ENCODE measurements at regions not wholly inside any gene's neighbourhood (a gene's known extent, or its start where the extent isn't known, plus 50 kb on each side); places are given as distances from the start of the nearest gene placed in this dataset.
"Not testable (repeated sequence)": the region's sequence is repeated elsewhere in the genome, so short reads cannot be mapped to it uniquely, and the experiment has no call there.

DNA sequence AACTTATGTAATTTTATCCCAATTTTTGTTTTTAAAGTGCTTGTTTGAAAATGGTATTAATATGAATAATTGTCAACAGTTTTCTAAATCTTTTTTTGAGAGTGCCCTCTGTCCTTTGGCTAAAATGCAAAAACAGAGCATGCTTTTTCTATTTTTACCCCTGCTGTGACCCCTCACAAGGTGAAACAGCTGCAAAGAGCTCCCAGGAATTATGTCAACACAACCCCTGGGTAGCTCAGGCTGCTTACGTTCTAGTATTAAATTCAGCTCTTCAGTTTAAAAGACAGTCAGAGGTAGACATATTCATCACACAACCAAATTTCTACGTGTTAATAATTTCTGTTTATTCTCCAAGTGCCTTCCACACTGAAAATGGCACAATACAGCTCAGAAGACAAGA lies 367.5 kb downstream of the PRDM5 start:
- ATAC-seq, result no peak
- POLR2A ChIA-PET, result no interaction called here
- CTCF ChIA-PET, result no interaction called here
- intact Hi-C loops (cut with micrococcal nuclease; ENCODE audit: unreplicated experiment) (no loop called here), in situ Hi-C loops (cut with HindIII; ENCODE audit: low pct_unique_long_range_greater_than_20kb, low sequenced_read_pairs) (no loop called here)
- Histone ChIP-seq H3K27me3 (ENCODE audit: control insufficient read depth, insufficient read depth, low read length) (no peaks in the 10 kb centered on the region), H3K27ac (ENCODE audit: low read length) (no peak overlapping the region), H3K36me3 (ENCODE audit: control insufficient read depth, insufficient read depth, low read length) (no peaks in the 10 kb centered on the region), H3K4me3 (ENCODE audit: low read depth in 2 of 2, low read length in 2 of 2) (no peak overlapping the region), H3K9me3 (ENCODE audit: control insufficient read depth, insufficient read depth, low read depth, low read length) (no peaks in the 10 kb centered on the region), H3K4me1 (ENCODE audit: control insufficient read depth, insufficient read depth, low read length) (no peaks in the 10 kb centered on the region)
- TF ChIP-seq, protein P1, sequence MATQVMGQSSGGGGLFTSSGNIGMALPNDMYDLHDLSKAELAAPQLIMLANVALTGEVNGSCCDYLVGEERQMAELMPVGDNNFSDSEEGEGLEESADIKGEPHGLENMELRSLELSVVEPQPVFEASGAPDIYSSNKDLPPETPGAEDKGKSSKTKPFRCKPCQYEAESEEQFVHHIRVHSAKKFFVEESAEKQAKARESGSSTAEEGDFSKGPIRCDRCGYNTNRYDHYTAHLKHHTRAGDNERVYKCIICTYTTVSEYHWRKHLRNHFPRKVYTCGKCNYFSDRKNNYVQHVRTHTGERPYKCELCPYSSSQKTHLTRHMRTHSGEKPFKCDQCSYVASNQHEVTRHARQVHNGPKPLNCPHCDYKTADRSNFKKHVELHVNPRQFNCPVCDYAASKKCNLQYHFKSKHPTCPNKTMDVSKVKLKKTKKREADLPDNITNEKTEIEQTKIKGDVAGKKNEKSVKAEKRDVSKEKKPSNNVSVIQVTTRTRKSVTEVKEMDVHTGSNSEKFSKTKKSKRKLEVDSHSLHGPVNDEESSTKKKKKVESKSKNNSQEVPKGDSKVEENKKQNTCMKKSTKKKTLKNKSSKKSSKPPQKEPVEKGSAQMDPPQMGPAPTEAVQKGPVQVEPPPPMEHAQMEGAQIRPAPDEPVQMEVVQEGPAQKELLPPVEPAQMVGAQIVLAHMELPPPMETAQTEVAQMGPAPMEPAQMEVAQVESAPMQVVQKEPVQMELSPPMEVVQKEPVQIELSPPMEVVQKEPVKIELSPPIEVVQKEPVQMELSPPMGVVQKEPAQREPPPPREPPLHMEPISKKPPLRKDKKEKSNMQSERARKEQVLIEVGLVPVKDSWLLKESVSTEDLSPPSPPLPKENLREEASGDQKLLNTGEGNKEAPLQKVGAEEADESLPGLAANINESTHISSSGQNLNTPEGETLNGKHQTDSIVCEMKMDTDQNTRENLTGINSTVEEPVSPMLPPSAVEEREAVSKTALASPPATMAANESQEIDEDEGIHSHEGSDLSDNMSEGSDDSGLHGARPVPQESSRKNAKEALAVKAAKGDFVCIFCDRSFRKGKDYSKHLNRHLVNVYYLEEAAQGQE (IDR thresholded peaks at IDR 0.05; ENCODE audit: insufficient read depth in 1 of 2, low read depth in 2 of 2, low read length in 1 of 2), result no peak
- TF ChIP-seq, protein P2, sequence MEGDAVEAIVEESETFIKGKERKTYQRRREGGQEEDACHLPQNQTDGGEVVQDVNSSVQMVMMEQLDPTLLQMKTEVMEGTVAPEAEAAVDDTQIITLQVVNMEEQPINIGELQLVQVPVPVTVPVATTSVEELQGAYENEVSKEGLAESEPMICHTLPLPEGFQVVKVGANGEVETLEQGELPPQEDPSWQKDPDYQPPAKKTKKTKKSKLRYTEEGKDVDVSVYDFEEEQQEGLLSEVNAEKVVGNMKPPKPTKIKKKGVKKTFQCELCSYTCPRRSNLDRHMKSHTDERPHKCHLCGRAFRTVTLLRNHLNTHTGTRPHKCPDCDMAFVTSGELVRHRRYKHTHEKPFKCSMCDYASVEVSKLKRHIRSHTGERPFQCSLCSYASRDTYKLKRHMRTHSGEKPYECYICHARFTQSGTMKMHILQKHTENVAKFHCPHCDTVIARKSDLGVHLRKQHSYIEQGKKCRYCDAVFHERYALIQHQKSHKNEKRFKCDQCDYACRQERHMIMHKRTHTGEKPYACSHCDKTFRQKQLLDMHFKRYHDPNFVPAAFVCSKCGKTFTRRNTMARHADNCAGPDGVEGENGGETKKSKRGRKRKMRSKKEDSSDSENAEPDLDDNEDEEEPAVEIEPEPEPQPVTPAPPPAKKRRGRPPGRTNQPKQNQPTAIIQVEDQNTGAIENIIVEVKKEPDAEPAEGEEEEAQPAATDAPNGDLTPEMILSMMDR (IDR thresholded peaks at IDR 0.05), result no peak
- TF ChIP-seq TCF7L2 (IDR thresholded peaks at IDR 0.05; ENCODE audit: low read depth, low read length) (no peak), POLR2AphosphoS5 (IDR thresholded peaks at IDR 0.05; ENCODE audit: low read depth, low read length) (no peak), SIN3A (IDR thresholded peaks at IDR 0.05; ENCODE audit: borderline replicate concordance, insufficient read depth, low read depth, low read length) (no peak)
- BruUV-seq (replicated peaks), result no TSS peak
- no peak for DNase-seq (ENCODE audit: low read depth, low spot score)

DNA sequence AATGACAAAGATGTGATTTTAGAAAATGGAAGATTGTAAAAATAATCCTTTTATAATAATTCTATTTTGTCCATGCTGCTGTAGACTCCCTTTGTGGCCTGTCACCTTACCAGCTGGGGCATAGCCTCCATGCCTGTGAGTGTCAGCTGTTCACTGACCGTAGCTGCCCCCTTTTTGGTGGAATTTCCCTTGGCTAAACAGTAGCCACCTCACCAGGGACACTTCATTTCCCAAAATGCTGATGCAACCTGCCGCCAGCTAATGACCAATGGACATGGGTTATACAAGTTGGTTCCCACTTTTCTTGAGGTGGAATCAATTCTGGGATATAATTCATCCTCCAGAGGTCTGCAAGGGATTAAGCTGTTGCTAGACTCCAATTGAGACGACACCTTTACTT lies 368.4 kb downstream of the PRDM5 start:
- no peak for TF ChIP-seq POLR2AphosphoS5 (IDR thresholded peaks at IDR 0.05; ENCODE audit: low read depth, low read length)
- TF ChIP-seq TCF7L2 (IDR thresholded peaks at IDR 0.05; ENCODE audit: low read depth, low read length), result no peak
- TF ChIP-seq SIN3A (IDR thresholded peaks at IDR 0.05; ENCODE audit: borderline replicate concordance, insufficient read depth, low read depth, low read length), result no peak
- TF ChIP-seq, protein P2 (IDR thresholded peaks at IDR 0.05), result no peak
- TF ChIP-seq, protein P1 (IDR thresholded peaks at IDR 0.05; ENCODE audit: insufficient read depth in 1 of 2, low read depth in 2 of 2, low read length in 1 of 2), result no peak
- ATAC-seq, result no peak
- POLR2A ChIA-PET, result no interaction called here
- intact Hi-C loops (cut with micrococcal nuclease; ENCODE audit: unreplicated experiment) (no loop called here), in situ Hi-C loops (cut with HindIII; ENCODE audit: low pct_unique_long_range_greater_than_20kb, low sequenced_read_pairs) (no loop called here)
- CTCF ChIA-PET, result no interaction called here
- no peak for DNase-seq (ENCODE audit: low read depth, low spot score)
- BruUV-seq (replicated peaks), result no TSS peak
- H3K27ac ChIP-seq (ENCODE audit: low read length), result no peak overlapping the region
- H3K36me3 ChIP-seq (ENCODE audit: control insufficient read depth, insufficient read depth, low read length), result no peaks in the 10 kb centered on the region
- H3K4me3 ChIP-seq (ENCODE audit: low read depth in 2 of 2, low read length in 2 of 2), result no peak overlapping the region
- no peaks in the 10 kb centered on the region for H3K4me1 ChIP-seq (ENCODE audit: control insufficient read depth, insufficient read depth, low read length)
- no peaks in the 10 kb centered on the region for H3K27me3 ChIP-seq (ENCODE audit: control insufficient read depth, insufficient read depth, low read length)
- no peaks in the 10 kb centered on the region for H3K9me3 ChIP-seq (ENCODE audit: control insufficient read depth, insufficient read depth, low read depth, low read length)

DNA sequence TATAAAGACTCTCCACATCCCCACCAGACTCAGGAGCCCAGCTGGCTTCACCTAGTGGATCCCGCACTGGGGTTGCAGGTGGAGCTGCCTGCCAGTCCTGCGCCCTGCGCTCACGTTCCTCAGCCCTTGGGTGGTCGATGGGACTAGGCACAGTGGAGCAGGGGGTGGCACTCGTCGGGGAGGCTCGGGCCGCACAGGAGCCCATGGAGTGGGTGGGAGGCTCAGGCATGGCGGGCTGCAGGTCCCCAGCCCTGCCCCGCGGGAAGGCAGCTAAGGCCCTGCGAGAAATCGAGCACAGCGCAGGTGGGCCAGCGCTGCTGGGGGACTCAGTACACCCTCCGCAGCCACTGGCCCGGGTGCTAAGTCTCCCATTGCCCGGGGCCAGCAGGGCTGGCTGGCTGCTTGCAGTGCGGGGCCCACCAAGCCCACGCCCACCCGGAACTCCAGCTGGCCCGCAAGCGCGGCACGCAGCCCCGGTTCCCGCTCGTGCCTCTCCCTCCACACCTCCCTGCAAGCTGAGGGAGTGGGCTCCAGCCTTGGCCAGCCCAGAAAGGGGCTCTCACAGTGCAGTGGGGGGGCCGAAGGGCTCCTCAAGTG lies 371.8 kb downstream of the PRDM5 start:
- DNase-seq (ENCODE audit: low read depth, low spot score); H3K36me3 ChIP-seq (ENCODE audit: control insufficient read depth, insufficient read depth, low read length); CTCF ChIA-PET; BruUV-seq (replicated peaks); ATAC-seq; H3K4me3 ChIP-seq (ENCODE audit: low read depth in 2 of 2, low read length in 2 of 2); POLR2A ChIA-PET; H3K27me3 ChIP-seq (ENCODE audit: control insufficient read depth, insufficient read depth, low read length); H3K9me3 ChIP-seq (ENCODE audit: control insufficient read depth, insufficient read depth, low read depth, low read length); in situ Hi-C loops (cut with HindIII; ENCODE audit: low pct_unique_long_range_greater_than_20kb, low sequenced_read_pairs); intact Hi-C loops (cut with micrococcal nuclease; ENCODE audit: unreplicated experiment); H3K27ac ChIP-seq (ENCODE audit: low read length); H3K4me1 ChIP-seq (ENCODE audit: control insufficient read depth, insufficient read depth, low read length): not testable (repeated sequence)

All from Panc1 (cell line).